NB4 (cell line): ENCODE measurements at regions not wholly inside any gene's neighbourhood (a gene's known extent, or its start where the extent isn't known, plus 50 kb on each side); places are given as distances from the start of the nearest gene placed in this dataset.

ENCODE experiments used
- CTCF ChIP-seq: IDR thresholded peaks from one replicate; pipeline ENCODE4 v1.5.1; 2012; ENCODE audit warnings: low read depth, low read length
- MAX ChIP-seq: IDR thresholded peaks from 2 replicates; pipeline ENCODE4 v1.6.1; 2011; ENCODE audit warnings: low read depth, low read length

GRCh38 chr7:68362745-68363518 is 1235.3 kb upstream of the AUTS2 start:
- no peak for TF ChIP-seq CTCF
- TF ChIP-seq MAX, result no peak
